ENCODE measurements at regions not wholly inside any gene's neighbourhood (a gene's known extent, or its start where the extent isn't known, plus 50 kb on each side); places are given as distances from the start of the nearest gene placed in this dataset.
"Not testable (repeated sequence)": the region's sequence is repeated elsewhere in the genome, so short reads cannot be mapped to it uniquely, and the experiment has no call there.

DNA sequence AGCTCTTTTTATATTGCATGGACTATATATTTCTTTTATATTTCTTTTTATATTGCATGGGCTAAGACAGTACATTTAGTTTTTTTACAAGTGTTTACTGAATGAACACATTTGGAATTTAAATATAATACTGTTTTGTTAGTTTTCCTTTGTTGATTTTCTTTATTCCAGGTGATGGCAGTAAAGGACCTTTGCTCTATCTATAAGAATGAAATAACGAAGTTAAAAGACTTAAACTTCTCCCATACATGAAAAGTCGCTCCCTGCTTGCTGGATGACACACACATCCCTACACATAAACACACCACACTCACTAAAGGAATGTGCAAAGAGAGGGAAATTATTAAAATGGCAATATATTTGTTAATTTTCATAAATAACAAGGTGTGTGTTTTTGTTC lies 102.5 kb upstream of the ANXA10 start (continued):
- TF ChIP-seq, protein P1, sequence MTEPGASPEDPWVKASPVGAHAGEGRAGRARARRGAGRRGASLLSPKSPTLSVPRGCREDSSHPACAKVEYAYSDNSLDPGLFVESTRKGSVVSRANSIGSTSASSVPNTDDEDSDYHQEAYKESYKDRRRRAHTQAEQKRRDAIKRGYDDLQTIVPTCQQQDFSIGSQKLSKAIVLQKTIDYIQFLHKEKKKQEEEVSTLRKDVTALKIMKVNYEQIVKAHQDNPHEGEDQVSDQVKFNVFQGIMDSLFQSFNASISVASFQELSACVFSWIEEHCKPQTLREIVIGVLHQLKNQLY (CRISPR knock-in tag; IDR thresholded peaks at IDR 0.05) = no peak
- TF ChIP-seq PRDM15 (CRISPR knock-in tag; IDR thresholded peaks at IDR 0.05) (no peak), ELF4 (CRISPR knock-in tag; IDR thresholded peaks at IDR 0.05; ENCODE audit: low read depth) (no peak), MXD4 (CRISPR knock-in tag; IDR thresholded peaks at IDR 0.05; ENCODE audit: borderline replicate concordance) (no peak), ZNF263 (CRISPR knock-in tag; IDR thresholded peaks at IDR 0.05; ENCODE audit: low read depth) (no peak)
- TF ChIP-seq, protein P2, sequence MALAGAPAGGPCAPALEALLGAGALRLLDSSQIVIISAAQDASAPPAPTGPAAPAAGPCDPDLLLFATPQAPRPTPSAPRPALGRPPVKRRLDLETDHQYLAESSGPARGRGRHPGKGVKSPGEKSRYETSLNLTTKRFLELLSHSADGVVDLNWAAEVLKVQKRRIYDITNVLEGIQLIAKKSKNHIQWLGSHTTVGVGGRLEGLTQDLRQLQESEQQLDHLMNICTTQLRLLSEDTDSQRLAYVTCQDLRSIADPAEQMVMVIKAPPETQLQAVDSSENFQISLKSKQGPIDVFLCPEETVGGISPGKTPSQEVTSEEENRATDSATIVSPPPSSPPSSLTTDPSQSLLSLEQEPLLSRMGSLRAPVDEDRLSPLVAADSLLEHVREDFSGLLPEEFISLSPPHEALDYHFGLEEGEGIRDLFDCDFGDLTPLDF (CRISPR knock-in tag; IDR thresholded peaks at IDR 0.05) = no peak

DNA sequence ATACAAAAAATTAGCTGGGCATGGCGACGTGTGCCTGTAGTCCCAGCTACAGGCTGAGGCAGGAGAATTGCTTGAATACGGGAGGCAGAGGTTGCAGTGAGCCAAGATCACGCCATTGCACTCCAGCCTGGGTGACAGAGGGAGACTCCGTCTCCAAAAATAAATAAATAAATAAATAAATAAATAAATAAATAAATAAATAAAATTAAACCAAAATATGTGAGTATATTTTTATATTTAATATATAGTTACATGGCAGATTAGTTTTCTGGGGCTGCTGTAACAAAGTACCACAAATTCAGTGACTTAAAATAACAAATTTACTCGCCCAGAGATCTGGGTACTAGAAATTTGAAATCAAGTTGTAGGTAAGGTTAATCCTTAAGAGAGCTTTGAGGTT lies 84.2 kb upstream of the ANXA10 start:
- H3K4me3 Mint-ChIP-seq; DNase-seq (ENCODE audit: low spot score); CTCF ChIA-PET; ATAC-seq; POLR2A ChIA-PET; H3K27ac Mint-ChIP-seq; H3K4me1 Mint-ChIP-seq; H3K9me3 Mint-ChIP-seq; H3K27me3 Mint-ChIP-seq (ENCODE audit: low read depth); H3K36me3 Mint-ChIP-seq: not testable (repeated sequence)
- TF ChIP-seq HMGA2 (CRISPR knock-in tag; IDR thresholded peaks at IDR 0.05) = peak; percentile 82

- ChIA-PET POLR2A (no interaction called here), CTCF (no interaction called here)
- Mint-ChIP-seq H3K27ac (no peak overlapping the region), H3K4me3 (no peak overlapping the region), H3K4me1 (peaks cover 16% of the 10 kb centered on the region), H3K27me3 (ENCODE audit: low read depth) (no peaks in the 10 kb centered on the region), H3K36me3 (peaks cover 30% of the 10 kb centered on the region), H3K9me3 (peaks cover 40% of the 10 kb centered on the region)
- DNase-seq (ENCODE audit: low spot score) (no peak), ATAC-seq (no peak)
- TF ChIP-seq SMAD4 (CRISPR knock-in tag; IDR thresholded peaks at IDR 0.05) (no peak), STAT6 (CRISPR knock-in tag; conservative IDR thresholded peaks at IDR 0.05; ENCODE audit: low read depth) (no peak), SP1 (CRISPR knock-in tag; conservative IDR thresholded peaks at IDR 0.05) (no peak), ZNF138 (CRISPR knock-in tag; conservative IDR thresholded peaks at IDR 0.05) (no peak)
These were observed 73.2 kb upstream of the ANXA10 start for GRCh38 chr4:168019019-168019651.

- ATAC-seq (no peak), DNase-seq (ENCODE audit: low spot score) (no peak)
- Mint-ChIP-seq H3K4me1 (peaks cover 16% of the 10 kb centered on the region), H3K27me3 (ENCODE audit: low read depth) (no peaks in the 10 kb centered on the region), H3K27ac (no peak overlapping the region), H3K4me3 (no peak overlapping the region), H3K9me3 (peaks cover 40% of the 10 kb centered on the region), H3K36me3 (peaks cover 32% of the 10 kb centered on the region)
- ChIA-PET POLR2A (no interaction called here), CTCF (no interaction called here)
- TF ChIP-seq MYBL2 (CRISPR knock-in tag; IDR thresholded peaks at IDR 0.05) (no peak), ERG (CRISPR knock-in tag; IDR thresholded peaks at IDR 0.05) (no peak), PRDM15 (CRISPR knock-in tag; IDR thresholded peaks at IDR 0.05) (no peak), PREB (CRISPR knock-in tag; IDR thresholded peaks at IDR 0.05; ENCODE audit: borderline replicate concordance) (no peak), CREB1 (CRISPR knock-in tag; IDR thresholded peaks at IDR 0.05) (no peak)
These were observed 72.4 kb upstream of the ANXA10 start for GRCh38 chr4:168019921-168020320.
